ENCODE measurements at regions not wholly inside any gene's neighbourhood (a gene's known extent, or its start where the extent isn't known, plus 50 kb on each side); places are given as distances from the start of the nearest gene placed in this dataset.

DNA sequence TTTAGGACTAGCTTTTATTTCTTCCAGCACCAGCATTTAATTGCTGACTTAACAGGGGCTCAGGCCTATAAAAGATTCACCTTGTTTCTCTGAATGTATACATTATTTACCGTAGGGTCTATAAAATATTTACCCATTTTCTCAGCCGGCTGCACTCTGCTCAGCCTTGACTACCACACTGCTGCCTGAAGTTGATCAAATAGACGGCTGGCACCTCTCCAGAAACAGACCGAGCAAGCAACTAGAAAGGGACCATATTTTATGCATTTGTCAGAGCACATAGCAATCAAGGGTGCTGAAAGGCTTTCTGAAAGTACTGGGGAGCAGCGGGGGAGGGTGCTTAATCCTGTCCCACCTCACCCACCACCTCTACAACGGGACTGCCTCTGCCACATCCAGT, 64.7 kb upstream of the FGGY start:
- no peak for DNase-seq (ENCODE audit: low read depth in 1 of 2, low spot score in 1 of 2)

DNA sequence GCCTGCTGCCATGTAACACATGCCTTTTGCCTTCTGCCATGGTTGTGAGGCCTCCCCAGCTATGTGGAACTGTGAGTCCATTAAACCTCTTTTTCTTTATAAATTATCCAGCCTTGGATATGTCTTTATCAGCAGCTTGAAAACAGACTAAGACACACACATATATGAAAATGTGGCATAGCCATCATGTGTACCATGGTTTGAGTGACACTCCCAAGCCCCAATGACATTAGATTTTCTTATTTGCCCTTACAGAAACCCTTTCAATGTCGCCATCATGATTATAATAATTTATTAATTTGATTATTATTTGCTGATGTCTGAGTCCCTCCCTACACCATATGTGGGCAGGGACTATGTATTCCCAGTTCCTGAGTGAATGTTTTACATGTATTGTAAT, 63.5 kb upstream of the FGGY start:
- no peak for DNase-seq (ENCODE audit: low read depth in 1 of 2, low spot score in 1 of 2)

DNA sequence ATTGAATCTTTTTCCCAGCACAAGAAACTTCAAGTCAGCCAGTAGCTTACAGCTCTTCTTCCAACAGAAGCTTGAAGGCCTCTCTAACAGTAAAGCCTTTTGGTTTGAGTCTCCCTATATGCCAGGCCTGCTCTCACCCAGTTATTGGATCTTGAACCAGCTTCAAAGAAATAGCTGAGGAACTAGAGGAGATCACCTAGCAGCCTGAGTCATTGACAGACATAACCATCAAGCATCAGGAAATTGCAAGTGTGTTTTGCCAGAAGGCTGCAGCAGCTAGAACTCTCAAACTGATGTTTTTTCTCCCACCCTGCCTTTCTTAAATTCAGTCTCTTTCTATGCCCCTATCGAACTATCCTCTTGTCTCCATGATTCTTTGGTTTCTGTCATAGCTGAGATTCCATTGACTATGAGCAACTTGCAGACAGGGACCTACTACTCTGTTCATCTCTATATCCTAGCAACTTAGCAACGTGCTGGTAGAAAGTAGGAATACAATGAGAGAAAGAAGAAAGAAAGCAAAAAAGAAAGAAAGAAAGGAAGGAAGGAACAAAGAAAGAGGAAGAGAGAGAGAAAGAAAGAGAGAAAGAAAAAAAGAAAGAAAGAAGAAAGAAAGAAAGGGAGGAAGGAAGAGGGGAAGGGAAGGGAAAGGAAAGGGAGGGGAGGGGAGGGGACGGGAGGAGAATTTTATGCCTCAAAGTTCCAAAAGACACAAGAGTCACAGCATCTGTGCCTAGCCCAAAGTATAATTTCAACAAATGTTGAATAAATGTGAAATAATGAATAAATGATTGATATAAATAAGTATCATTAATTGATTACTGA, 60.0 kb upstream of the FGGY start:
- DNase-seq (ENCODE audit: low read depth in 1 of 2, low spot score in 1 of 2): no peak

DNA sequence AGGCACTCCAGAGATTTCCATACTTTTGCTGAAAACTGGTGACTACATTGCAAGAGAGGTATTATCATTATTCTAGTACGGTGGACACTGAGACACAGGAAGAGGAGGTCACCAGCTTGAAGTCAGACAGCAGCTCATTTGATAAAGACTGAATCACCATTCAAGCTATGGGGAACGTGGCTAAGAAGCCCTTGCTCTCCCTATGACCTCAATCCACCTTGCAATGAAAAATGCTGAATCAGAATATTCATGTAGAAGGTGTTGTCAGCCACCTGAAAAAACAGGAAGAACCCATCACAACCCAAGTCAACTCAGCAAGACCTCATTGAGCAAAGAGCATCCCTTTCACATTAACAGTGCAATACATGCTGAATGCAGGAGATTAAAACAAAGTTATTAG, 59.0 kb upstream of the FGGY start:
- DNase-seq (ENCODE audit: low read depth in 1 of 2, low spot score in 1 of 2): no peak

DNA sequence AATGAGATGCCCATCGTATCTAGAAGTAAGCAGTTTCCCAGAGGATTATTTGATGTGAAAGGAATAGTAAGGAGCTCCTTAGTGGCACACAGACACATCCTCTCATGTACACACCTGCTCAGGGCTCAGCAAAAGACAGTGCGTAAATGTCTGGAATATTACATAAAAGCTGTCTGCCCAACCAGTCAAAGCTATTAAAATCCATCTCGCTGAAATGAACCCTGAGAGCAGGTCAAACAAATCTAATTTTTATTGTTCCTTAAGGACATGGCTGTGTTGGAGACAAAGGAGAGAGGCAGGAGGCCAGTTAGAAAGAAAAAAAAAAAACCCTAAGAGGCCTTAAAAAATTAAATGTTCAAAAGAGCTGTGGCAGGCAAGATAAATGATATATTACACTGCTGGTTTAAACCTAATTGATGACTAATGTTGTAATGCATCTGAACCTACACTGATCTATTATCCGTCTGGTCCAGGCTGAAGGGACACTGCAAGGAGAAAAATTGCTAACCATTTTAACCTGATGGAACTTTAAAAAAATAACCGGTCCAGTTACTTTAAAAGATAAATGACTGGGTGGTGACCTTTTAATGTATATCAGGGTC, 58.5 kb upstream of the FGGY start:
- DNase-seq (ENCODE audit: low read depth in 1 of 2, low spot score in 1 of 2): no peak

DNA sequence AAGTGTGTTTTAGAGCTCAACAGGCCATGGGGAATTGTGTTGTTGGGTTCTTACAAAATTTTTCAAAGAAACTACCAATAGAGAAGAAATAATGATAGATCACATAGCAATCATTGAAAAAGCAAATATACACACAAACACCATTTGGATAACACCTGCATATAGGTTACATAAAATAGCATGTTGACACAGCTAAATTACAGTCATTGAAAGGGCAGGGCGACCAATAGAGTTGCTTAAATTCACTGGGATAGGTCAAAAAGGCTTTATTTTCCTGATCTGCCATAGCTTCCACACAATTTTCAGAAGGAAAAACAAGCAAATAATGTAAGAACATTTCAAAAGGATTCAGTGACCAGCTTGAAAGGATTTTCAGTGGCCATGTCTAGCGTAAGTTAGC, 57.9 kb upstream of the FGGY start:
- DNase-seq (ENCODE audit: low read depth in 1 of 2, low spot score in 1 of 2): no peak

DNA sequence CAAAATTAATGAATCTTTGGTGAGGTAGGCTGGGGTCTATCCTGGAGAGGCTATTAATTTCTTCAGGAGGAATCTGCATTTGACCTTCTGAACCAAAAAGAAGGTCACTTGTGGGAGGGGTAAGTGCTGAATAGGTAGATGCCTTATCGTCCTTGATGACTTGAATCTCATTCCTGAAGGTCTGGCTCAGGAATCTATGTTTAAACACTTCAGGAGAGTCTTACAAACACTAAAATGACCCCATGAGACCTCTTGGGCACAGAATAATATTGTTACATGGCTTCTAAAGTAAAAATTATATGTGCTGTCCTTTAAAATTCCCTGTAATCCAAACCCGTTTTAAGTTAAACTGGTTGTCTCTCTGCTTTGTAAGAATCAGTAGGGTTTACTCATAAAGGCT, 55.0 kb upstream of the FGGY start:
- no peak for DNase-seq (ENCODE audit: low read depth in 1 of 2, low spot score in 1 of 2)

DNA sequence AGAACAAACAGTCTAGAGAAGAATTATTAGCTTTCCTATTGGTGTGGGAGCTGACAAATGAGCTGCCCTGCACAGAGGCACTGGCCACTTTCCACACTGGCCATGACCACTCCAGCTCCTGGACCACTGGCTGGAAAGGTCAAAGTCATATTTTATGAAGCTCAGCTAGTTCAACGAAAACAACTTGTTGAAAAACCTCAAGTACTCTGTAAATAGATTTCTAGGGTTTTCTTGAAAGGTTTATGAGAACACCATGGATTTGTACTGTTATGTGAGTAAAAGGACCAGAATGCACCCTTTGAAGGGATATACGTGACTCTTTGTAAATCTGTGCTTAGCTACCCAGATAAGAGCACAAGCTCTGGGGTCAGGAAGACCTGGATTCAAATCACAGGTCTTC, 54.5 kb upstream of the FGGY start:
- no peak for DNase-seq (ENCODE audit: low read depth in 1 of 2, low spot score in 1 of 2)

DNA sequence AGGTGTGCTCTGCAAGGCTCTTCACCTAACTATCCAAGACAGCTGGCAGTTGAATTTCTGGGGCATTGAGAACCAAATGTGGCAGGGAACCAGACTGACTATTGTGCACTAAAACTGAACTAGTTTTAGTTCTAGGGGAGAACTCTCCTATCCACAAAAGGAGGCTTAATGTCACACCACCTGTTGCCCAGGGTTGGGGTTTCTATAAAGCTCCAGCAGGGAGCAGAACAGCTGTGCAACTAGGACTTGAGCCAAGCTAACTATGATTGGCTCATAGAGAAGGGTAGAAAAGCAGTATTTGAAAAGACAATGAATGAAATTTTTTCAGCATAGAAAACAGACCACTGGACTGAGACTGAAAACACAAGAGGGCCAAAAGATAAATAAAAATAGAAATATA, 53.3 kb upstream of the FGGY start:
- DNase-seq (ENCODE audit: low read depth in 1 of 2, low spot score in 1 of 2): no peak

DNA sequence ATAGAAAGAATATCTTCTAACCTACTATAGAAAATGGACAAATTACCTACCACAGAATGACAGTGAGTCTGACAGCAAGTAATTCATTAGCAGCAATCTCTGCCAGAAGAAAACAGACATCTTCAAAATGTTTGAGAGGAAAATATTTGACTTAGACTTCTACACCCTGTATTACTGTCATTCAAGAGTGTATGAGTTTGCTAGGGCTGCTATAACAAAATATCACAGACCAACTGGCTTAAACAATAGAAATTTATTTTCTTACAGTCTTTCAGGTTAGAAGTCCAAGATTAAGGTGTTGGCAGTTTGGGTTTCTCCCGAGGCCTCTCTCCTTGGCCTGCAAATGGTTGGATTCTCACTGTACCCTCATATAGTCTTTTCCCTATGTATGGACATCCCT, 52.9 kb upstream of the FGGY start:
- no peak for DNase-seq (ENCODE audit: low read depth in 1 of 2, low spot score in 1 of 2)

DNA sequence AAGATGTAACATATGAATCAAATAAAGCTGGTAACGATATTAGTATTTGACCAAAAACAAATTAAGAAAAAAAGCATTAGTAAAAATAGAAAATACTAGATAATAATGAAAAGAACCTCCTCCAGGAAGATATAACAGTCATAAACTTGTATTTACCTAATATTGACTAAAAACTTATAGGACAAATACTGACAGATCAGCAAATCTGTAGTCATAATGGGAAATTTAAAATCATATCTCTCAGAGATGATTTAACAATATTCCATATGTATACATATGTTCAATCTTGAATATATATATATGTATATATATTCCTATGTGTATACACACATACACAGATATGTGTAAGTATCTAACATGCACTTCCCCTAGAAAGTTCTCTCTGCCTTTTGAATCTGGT, 52.0 kb upstream of the FGGY start:
- DNase-seq (ENCODE audit: low read depth in 1 of 2, low spot score in 1 of 2): no peak

Data from activated T-helper 1 cell treated with anti-CD3 and anti-CD28 coated beads, Interleukin-2, amount 50 U/mL, for 16 hours (primary cell).